Uterus (tissue), 3 donors: ENCODE measurements at regions not wholly inside any gene's neighbourhood (a gene's known extent, or its start where the extent isn't known, plus 50 kb on each side); places are given as distances from the start of the nearest gene placed in this dataset.

Experiments used
- DNase-seq, 2 donors: peaks; one replicate each; pipeline ENCODE4 v3.0.0-alpha.2; 2019 to 2020
- H3K27ac ChIP-seq, 2 donors: fragments of 200-600 bp; sonication (generic); 1 replicate in 1 of 2; 2 replicates in 1 of 2; pipeline ENCODE4 v1.5.1; 2016 to 2018
- H3K27me3 ChIP-seq, 2 donors: fragments of 200-600 bp; sonication (generic); one replicate each; pipeline ENCODE4 v1.5.1; 2018 to 2019; ENCODE audit warnings: control low read depth in 1 of 2
- H3K36me3 ChIP-seq, 2 donors: fragments of 200-600 bp; sonication (generic); one replicate each; pipeline ENCODE4 v1.5.1; 2019; ENCODE audit warnings: control low read depth in 1 of 2
- H3K4me1 ChIP-seq, 2 donors: fragments of 200-600 bp; sonication (generic); one replicate each; pipeline ENCODE4 v1.5.1; 2018 to 2019; ENCODE audit warnings: control low read depth in 1 of 2
- H3K4me3 ChIP-seq, 2 donors: fragments of 200-600 bp; sonication (generic); 1 replicate in 1 of 2; 2 replicates in 1 of 2; pipeline ENCODE4 v1.5.1; 2018 to 2019; ENCODE audit warnings: mild to moderate bottlenecking in 1 of 2
- H3K9me3 ChIP-seq, 2 donors: fragments of 200-600 bp; sonication (generic); one replicate each; pipeline ENCODE4 v1.5.1; 2019; ENCODE audit warnings: control low read depth in 1 of 2
- POLR2A ChIP-seq, 2 donors: fragments of 450-650 bp; IDR thresholded peaks; one replicate each; pipeline ENCODE4 v1.6.1; 2016; ENCODE audit warnings: antibody characterized with exemption in 2 of 2, mild to moderate bottlenecking in 1 of 2, moderate library complexity in 1 of 2
- intact Hi-C: fragments of 100-400 bp; cut with DNase I; formaldehyde crosslinking; loops from one replicate; pipeline ENCODE4 v1.15.1; 2023; ENCODE audit warnings: low total_unique reads
- TF ChIP-seq, protein P1 (sequence below), 4 experiments: fragments of 200-600 bp in 2 of 4; fragments of 450-650 bp in 2 of 4; sonication (generic) in 2 of 4; IDR thresholded peaks; one replicate each; pipeline ENCODE4 v1.5.1; 2016 to 2019; ENCODE audit warnings: antibody characterized with exemption in 4 of 4, mild to moderate bottlenecking in 2 of 4, moderate library complexity in 1 of 4
- donor health status: DM: yes; HTN: yes; CAD: no.

DNA sequence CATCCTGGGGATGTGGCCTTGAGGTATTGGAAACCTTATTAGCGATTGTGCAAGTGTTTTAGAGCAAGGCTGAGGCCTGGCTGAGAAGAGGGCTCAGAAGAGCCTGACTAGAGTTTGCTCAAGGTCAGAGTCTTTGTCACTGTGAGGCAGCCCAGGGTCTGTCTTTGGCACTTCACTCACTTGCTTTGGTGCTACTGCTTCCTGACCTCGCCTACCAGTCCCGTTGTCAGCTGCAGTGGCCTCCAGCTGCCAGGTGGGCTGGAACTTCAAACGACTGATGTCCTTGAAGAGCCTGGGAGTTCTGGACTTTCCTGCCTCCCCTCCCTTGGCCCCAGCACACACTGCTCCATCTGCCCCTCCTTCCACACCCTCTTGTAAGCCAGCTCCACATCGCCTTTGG, 228.0 kb downstream of the SNX18 start:
- no peak for DNase-seq
- no peak for TF ChIP-seq POLR2A (IDR thresholded peaks at IDR 0.05)
- TF ChIP-seq, protein P1, sequence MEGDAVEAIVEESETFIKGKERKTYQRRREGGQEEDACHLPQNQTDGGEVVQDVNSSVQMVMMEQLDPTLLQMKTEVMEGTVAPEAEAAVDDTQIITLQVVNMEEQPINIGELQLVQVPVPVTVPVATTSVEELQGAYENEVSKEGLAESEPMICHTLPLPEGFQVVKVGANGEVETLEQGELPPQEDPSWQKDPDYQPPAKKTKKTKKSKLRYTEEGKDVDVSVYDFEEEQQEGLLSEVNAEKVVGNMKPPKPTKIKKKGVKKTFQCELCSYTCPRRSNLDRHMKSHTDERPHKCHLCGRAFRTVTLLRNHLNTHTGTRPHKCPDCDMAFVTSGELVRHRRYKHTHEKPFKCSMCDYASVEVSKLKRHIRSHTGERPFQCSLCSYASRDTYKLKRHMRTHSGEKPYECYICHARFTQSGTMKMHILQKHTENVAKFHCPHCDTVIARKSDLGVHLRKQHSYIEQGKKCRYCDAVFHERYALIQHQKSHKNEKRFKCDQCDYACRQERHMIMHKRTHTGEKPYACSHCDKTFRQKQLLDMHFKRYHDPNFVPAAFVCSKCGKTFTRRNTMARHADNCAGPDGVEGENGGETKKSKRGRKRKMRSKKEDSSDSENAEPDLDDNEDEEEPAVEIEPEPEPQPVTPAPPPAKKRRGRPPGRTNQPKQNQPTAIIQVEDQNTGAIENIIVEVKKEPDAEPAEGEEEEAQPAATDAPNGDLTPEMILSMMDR (IDR thresholded peaks at IDR 0.05), result no peak

GRCh38 chr5:54743997-54744788, 226.6 kb downstream of the SNX18 start:
- TF ChIP-seq, protein P1 (IDR thresholded peaks at IDR 0.05), result no peak
- no peak for TF ChIP-seq POLR2A (IDR thresholded peaks at IDR 0.05)
- Histone ChIP-seq H3K27me3 (no peaks in the 10 kb centered on the region), H3K36me3 (no peaks in the 10 kb centered on the region), H3K27ac (peak overlapping the region; percentile 4 to 55), H3K4me1 (no peaks in the 10 kb centered on the region), H3K4me3 (no peak overlapping the region), H3K9me3 (no peaks in the 10 kb centered on the region)
- intact Hi-C loops, result no loop called here
- DNase-seq, result no peak

More for the DNA sequence above, 228.0 kb downstream of the SNX18 start:
- Histone ChIP-seq H3K27me3 (no peaks in the 10 kb centered on the region), H3K36me3 (no peaks in the 10 kb centered on the region), H3K9me3 (no peaks in the 10 kb centered on the region), H3K27ac (no peak overlapping the region), H3K4me1 (no peaks in the 10 kb centered on the region), H3K4me3 (no peak overlapping the region)
- intact Hi-C loops, result no loop called here

- DNase-seq, result no peak
- no peaks in the 10 kb centered on the region for H3K4me1 ChIP-seq
- intact Hi-C loops, result no loop called here
- no peaks in the 10 kb centered on the region for H3K9me3 ChIP-seq
- H3K27me3 ChIP-seq, result no peaks in the 10 kb centered on the region
- no peaks in the 10 kb centered on the region for H3K36me3 ChIP-seq
- TF ChIP-seq POLR2A (IDR thresholded peaks at IDR 0.05), result no peak
- TF ChIP-seq, protein P1 (IDR thresholded peaks at IDR 0.05), result no peak
- H3K4me3 ChIP-seq, result no peak overlapping the region
- peak overlapping the region; percentile 4 to 55 for H3K27ac ChIP-seq
These were observed 226.0 kb downstream of the SNX18 start for GRCh38 chr5:54743581-54743980.

DNA sequence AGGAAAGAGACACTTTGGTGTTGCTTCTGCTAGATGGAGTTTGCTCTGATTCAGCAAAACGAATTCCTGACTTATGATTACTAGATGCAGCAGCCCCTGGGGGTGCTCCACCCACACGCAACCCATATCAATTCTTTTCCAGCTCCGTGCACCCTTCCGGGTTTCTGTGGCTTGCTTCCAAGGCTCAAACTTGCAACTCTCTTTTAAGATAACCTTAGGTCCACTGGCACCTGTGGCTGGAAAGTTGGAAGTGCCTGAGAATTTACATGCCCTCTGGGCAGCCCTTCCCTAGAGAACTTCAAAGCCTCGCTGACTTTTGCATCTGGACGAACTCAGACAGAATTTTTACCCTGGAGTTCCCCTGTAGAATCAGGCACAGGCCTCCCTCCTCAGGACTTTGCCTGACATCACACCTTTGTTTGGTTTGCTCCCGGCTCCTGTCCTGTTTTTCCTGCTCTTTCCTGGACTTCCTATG, 224.9 kb downstream of the SNX18 start:
- Histone ChIP-seq H3K9me3 (no peaks in the 10 kb centered on the region), H3K4me3 (no peak overlapping the region), H3K4me1 (no peaks in the 10 kb centered on the region), H3K27ac (no peak overlapping the region), H3K36me3 (no peaks in the 10 kb centered on the region), H3K27me3 (no peaks in the 10 kb centered on the region)
- DNase-seq, result no peak
- TF ChIP-seq POLR2A (IDR thresholded peaks at IDR 0.05), result no peak
- TF ChIP-seq, protein P1 (IDR thresholded peaks at IDR 0.05), result no peak
- intact Hi-C loops, result no loop called here

GRCh38 chr5:54741711-54742110, 224.2 kb downstream of the SNX18 start:
- Histone ChIP-seq H3K4me1 (no peaks in the 10 kb centered on the region), H3K27me3 (no peaks in the 10 kb centered on the region), H3K9me3 (no peaks in the 10 kb centered on the region), H3K27ac (no peak overlapping the region), H3K36me3 (no peaks in the 10 kb centered on the region), H3K4me3 (no peak overlapping the region)
- DNase-seq, result no peak
- no peak for TF ChIP-seq POLR2A (IDR thresholded peaks at IDR 0.05)
- TF ChIP-seq, protein P1 (IDR thresholded peaks at IDR 0.05), result no peak
- intact Hi-C loops, result no loop called here
